PC-9 (cell line): ENCODE measurements at regions not wholly inside any gene's neighbourhood (a gene's known extent, or its start where the extent isn't known, plus 50 kb on each side); places are given as distances from the start of the nearest gene placed in this dataset.

ENCODE experiments used
- BruUV-seq: library from RNA; stranded (reverse); fragments of 400-500 nt; replicated peaks from 2 replicates; lab custom pipeline; 2021; lab: Mats Ljungman, UMichigan
- CTCF ChIA-PET: fragments of 300-600 bp; sonication (Branson Sonifier 250); formaldehyde crosslinking; loops from one replicate; lab custom pipeline; 2022; ENCODE audit warnings: antibody characterized with exemption; lab: Charles Lee
- POLR2A ChIA-PET: fragments of 300-600 bp; sonication (Branson Sonifier 250); formaldehyde crosslinking; loops from one replicate; lab custom pipeline; 2022; ENCODE audit warnings: antibody characterized with exemption; ENCODE audit not compliant: unreplicated experiment; lab: Charles Lee
- DNase-seq, 2 experiments: peaks; one replicate each; pipeline versions ENCODE4 v3.0.0 to v3.0.0-alpha.2; 2015 to 2022; ENCODE audit warnings: mixed read lengths in 1 of 2
- H2AFZ ChIP-seq: fragments of 200-600 bp; sonication (generic); 2 replicates; pipeline ENCODE4 v1.8.1; 2017; ENCODE audit warnings: antibody characterized with exemption
- H3F3A ChIP-seq: fragments of 200-600 bp; sonication (generic); 2 replicates; pipeline ENCODE4 v1.8.1; 2017; ENCODE audit warnings: antibody characterized with exemption, mild to moderate bottlenecking, low read depth; ENCODE audit not compliant: insufficient read depth
- H3K27ac ChIP-seq: fragments of 200-600 bp; sonication (generic); 2 replicates; pipeline ENCODE4 v1.6.1; 2016; ENCODE audit warnings: mixed run types
- H3K27me3 ChIP-seq: fragments of 200-600 bp; sonication (generic); 2 replicates; pipeline ENCODE4 v1.6.1; 2016; ENCODE audit warnings: low read depth, mixed run types; ENCODE audit not compliant: insufficient read depth
- H3K36me3 ChIP-seq: fragments of 200-600 bp; sonication (generic); 2 replicates; pipeline ENCODE4 v1.6.1; 2016; ENCODE audit warnings: low read depth, mixed run types
- H3K4me1 ChIP-seq: fragments of 200-600 bp; sonication (generic); replicated peaks from 2 replicates; pipeline ENCODE4 v1.6.1; 2016; ENCODE audit warnings: mixed run types; ENCODE audit not compliant: insufficient read depth
- H3K4me2 ChIP-seq: fragments of 200-600 bp; sonication (generic); 2 replicates; pipeline ENCODE4 v1.6.1; 2017; ENCODE audit warnings: mixed run types
- H3K4me3 ChIP-seq: fragments of 200-600 bp; sonication (generic); 2 replicates; pipeline ENCODE4 v1.6.1; 2016; ENCODE audit warnings: mixed run types
- H3K79me2 ChIP-seq: fragments of 200-600 bp; sonication (generic); 2 replicates; pipeline ENCODE4 v1.6.1; 2017; ENCODE audit warnings: low read depth, mixed run types
- H3K9me2 ChIP-seq: fragments of 200-600 bp; sonication (generic); 2 replicates; pipeline ENCODE4 v1.8.1; 2017; ENCODE audit warnings: mild to moderate bottlenecking; ENCODE audit not compliant: insufficient read depth
- H3K9me3 ChIP-seq: fragments of 200-600 bp; sonication (generic); 2 replicates; pipeline ENCODE4 v1.8.1; 2016; ENCODE audit warnings: low read depth; ENCODE audit not compliant: insufficient read depth
- H4K20me1 ChIP-seq: fragments of 200-600 bp; sonication (generic); 2 replicates; pipeline ENCODE4 v1.8.1; 2017; ENCODE audit not compliant: insufficient read depth
- CTCF ChIP-seq: fragments of 200-600 bp; sonication (generic); conservative IDR thresholded peaks from 2 replicates; pipeline ENCODE4 v1.6.1; 2017; ENCODE audit warnings: mixed run types, antibody characterized with exemption, mild to moderate bottlenecking, moderate library complexity
- EZH2 ChIP-seq: fragments of 200-600 bp; sonication (generic); IDR thresholded peaks from 2 replicates; pipeline ENCODE4 v1.8.0; 2017; ENCODE audit warnings: antibody characterized with exemption, low read depth
- intact Hi-C: fragments of 100-400 bp; cut with micrococcal nuclease; formaldehyde crosslinking; loops from one replicate; pipeline ENCODE4 v1.10.0; 2022; ENCODE audit not compliant: unreplicated experiment

- Histone ChIP-seq H3K4me2 (no peak overlapping the region), H4K20me1 (no peaks in the 10 kb centered on the region), H3K4me1 (no peaks in the 10 kb centered on the region), H3K79me2 (no peaks in the 10 kb centered on the region), H3K36me3 (no peaks in the 10 kb centered on the region), H3K9me2 (no peaks in the 10 kb centered on the region), H3K9me3 (no peaks in the 10 kb centered on the region), H3F3A (no peaks in the 10 kb centered on the region), H3K4me3 (no peak overlapping the region), H3K27ac (no peak overlapping the region), H3K27me3 (no peaks in the 10 kb centered on the region), H2AFZ (no peak overlapping the region)
- no peak for DNase-seq
- TF ChIP-seq CTCF = no peak
- no peak for TF ChIP-seq EZH2
- POLR2A ChIA-PET = no interaction called here
- intact Hi-C loops = no loop called here
- BruUV-seq = no TSS peak
- CTCF ChIA-PET = no interaction called here
These were observed 201.0 kb upstream of the RBMS1 start for GRCh38 chr2:160694631-160695030.

- H3K4me3 ChIP-seq = no peak overlapping the region
- no peak overlapping the region for H3K4me2 ChIP-seq
- POLR2A ChIA-PET = no interaction called here
- H3K27ac ChIP-seq = no peak overlapping the region
- CTCF ChIA-PET = no interaction called here
- H2AFZ ChIP-seq = no peak overlapping the region
- no peaks in the 10 kb centered on the region for H3K4me1 ChIP-seq
- H3F3A ChIP-seq = no peaks in the 10 kb centered on the region
- H3K79me2 ChIP-seq = no peaks in the 10 kb centered on the region
- H3K9me2 ChIP-seq = no peaks in the 10 kb centered on the region
- no peaks in the 10 kb centered on the region for H4K20me1 ChIP-seq
- no peaks in the 10 kb centered on the region for H3K9me3 ChIP-seq
- intact Hi-C loops = no loop called here
- TF ChIP-seq EZH2 = no peak
- TF ChIP-seq CTCF = no peak
- no peaks in the 10 kb centered on the region for H3K36me3 ChIP-seq
- H3K27me3 ChIP-seq = no peaks in the 10 kb centered on the region
- no peak for DNase-seq
- no TSS peak for BruUV-seq
These were observed 201.9 kb upstream of the RBMS1 start for GRCh38 chr2:160695402-160696086.

GRCh38 chr2:160696087-160696452 is 202.5 kb upstream of the RBMS1 start:
- Histone ChIP-seq H3K36me3 (no peaks in the 10 kb centered on the region), H3K27me3 (no peaks in the 10 kb centered on the region), H3K4me1 (no peaks in the 10 kb centered on the region), H3K9me2 (no peaks in the 10 kb centered on the region), H4K20me1 (no peaks in the 10 kb centered on the region), H2AFZ (no peak overlapping the region), H3K4me3 (no peak overlapping the region), H3K4me2 (no peak overlapping the region), H3K27ac (no peak overlapping the region), H3K9me3 (no peaks in the 10 kb centered on the region), H3K79me2 (no peaks in the 10 kb centered on the region), H3F3A (no peaks in the 10 kb centered on the region)
- BruUV-seq = no TSS peak
- intact Hi-C loops = no loop called here
- ChIA-PET POLR2A (no interaction called here), CTCF (no interaction called here)
- no peak for DNase-seq
- TF ChIP-seq CTCF (no peak), EZH2 (no peak)
